GM12864 (cell line): ENCODE measurements at regions not wholly inside any gene's neighbourhood (a gene's known extent, or its start where the extent isn't known, plus 50 kb on each side); places are given as distances from the start of the nearest gene placed in this dataset.

Experiments
- DNase-seq: peaks from one replicate; pipeline ENCODE4 v3.0.0-alpha.2; 2011; ENCODE audit warnings: low read depth
- H3K4me3 ChIP-seq: 2 replicates; pipeline ENCODE4 v1.5.1; 2011; ENCODE audit warnings: mild to moderate bottlenecking, low read depth, low read length, control low read depth
- TF ChIP-seq, protein P1 (sequence below): IDR thresholded peaks from 2 replicates; pipeline ENCODE4 v1.5.1; 2011; ENCODE audit warnings: low read depth, mild to moderate bottlenecking, moderate library complexity, low read length, control low read depth, inconsistent platforms; ENCODE audit errors: missing control alignments

DNA sequence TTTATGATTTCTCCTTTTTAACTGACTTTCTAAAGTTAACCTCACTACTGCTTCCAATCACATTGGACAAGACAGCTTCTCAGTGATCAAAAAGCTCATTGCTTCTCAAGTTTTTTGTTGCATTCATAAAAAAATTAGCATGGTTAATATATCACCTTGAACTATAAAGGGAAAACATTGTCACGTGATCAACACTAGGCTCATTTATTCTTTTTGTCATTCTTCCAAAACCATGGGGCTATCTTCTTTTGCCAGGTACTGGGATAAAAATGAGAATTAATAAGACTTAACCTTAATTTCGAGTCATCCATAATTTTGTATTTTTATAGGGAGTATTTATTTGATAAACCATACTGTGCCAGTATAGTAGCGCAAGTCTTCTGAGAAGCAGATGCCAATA is 1105.9 kb upstream of the TENM3 start:
- no peak for DNase-seq

DNA sequence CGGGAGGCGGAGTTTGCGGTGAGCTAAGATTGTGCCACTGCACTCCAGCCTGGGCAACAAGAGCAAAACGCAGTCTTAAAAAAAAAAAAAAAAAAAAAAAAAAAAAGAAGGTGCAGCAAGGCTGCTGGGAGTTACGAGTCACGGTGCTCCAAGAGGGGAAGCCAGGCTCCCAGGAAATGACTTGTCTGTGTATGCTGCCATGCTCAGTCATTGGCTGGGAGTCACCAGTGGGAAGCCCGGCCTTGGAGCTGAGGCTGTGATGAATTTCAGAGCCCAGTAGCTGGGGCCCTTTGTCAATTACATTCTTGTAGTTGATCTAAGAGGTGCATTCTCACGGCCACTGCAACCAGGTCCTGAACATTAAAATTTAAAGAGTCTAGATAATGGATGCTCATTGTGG is 1105.1 kb upstream of the TENM3 start:
- no peak for DNase-seq

More for the DNA sequence above, 1105.9 kb upstream of the TENM3 start:
- TF ChIP-seq, protein P1, sequence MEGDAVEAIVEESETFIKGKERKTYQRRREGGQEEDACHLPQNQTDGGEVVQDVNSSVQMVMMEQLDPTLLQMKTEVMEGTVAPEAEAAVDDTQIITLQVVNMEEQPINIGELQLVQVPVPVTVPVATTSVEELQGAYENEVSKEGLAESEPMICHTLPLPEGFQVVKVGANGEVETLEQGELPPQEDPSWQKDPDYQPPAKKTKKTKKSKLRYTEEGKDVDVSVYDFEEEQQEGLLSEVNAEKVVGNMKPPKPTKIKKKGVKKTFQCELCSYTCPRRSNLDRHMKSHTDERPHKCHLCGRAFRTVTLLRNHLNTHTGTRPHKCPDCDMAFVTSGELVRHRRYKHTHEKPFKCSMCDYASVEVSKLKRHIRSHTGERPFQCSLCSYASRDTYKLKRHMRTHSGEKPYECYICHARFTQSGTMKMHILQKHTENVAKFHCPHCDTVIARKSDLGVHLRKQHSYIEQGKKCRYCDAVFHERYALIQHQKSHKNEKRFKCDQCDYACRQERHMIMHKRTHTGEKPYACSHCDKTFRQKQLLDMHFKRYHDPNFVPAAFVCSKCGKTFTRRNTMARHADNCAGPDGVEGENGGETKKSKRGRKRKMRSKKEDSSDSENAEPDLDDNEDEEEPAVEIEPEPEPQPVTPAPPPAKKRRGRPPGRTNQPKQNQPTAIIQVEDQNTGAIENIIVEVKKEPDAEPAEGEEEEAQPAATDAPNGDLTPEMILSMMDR: no peak
- H3K4me3 ChIP-seq: no peak overlapping the region

DNA sequence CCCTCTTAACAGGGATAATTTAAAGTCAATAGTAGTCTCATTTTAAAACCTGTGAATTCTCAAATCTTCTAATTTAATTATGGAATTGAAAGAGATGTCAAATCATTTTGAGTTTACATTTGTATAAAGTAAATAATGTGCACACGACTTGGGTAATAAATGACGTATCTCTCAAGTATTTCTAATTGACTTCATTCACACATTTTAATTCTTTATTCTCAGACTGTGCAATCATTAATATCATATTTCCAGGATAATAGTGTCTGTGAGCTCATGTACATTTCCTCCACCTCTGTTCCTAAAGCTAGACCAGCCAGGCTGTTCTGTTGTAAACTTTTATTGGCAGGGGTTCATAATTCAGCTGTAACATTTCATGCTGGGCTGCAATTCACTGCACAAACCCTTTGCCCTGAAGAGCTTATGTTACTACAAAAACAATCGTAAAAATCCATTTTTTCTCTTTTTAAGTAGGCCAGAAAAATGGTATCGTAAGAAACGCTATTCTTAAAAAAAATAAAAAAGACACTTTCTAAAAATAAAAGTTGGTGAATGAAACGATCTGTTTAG is 1103.1 kb upstream of the TENM3 start:
- DNase-seq: no peak
- no peak overlapping the region for H3K4me3 ChIP-seq
- TF ChIP-seq, protein P1: no peak

More for the DNA sequence above, 1105.1 kb upstream of the TENM3 start:
- TF ChIP-seq, protein P1: no peak
- no peak overlapping the region for H3K4me3 ChIP-seq

DNA sequence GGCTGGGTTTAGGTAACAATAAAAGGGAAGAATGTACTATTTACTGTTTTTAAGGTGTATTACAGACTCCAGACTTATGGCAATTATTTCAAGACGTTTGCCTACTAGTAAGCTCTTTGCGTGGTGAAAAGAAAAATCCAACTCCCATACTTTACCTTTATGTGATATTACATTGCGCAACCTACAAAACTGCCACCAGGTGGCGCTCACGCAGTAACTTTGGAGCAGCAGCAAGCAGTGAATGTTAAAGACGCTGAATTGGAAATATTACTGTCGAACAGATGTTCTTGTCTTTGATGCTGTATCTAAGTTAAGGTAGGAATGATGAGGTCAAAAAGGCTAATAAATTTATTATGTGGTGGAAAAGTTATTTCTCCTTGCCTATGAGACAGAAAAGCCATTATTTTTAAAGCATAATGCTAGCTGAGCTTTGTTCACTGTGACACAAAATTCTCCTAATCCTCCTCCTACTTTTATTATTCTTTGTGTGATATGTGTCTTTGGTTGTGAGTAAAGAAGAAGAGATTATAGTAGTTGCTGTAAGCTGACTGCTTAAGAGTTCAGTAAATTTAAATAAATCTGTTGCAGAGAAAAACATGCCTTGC is 1099.8 kb upstream of the TENM3 start:
- peak; percentile 16 for DNase-seq
- H3K4me3 ChIP-seq: no peak overlapping the region
- TF ChIP-seq, protein P1: peak; percentile 82

DNA sequence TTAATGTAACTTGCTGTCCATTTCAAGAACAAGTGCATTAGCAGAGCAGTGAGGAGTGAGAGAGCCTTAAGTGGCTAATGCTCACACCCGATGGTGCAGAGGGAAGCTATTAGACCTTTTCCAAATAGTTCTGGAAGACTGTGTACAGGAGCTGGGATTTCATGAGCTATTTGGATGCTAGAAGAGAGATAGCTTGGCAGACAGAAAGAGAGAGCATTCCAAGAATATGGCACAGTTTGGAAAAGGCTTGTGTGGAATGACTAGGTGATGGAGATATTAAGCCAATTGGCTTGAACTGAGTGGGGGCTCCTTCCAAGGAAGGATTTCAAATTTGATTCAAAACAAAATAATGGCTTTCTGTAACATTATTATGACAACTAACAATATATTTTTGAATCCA is 1097.2 kb upstream of the TENM3 start:
- DNase-seq: no peak
- TF ChIP-seq, protein P1: no peak
- no peak overlapping the region for H3K4me3 ChIP-seq

DNA sequence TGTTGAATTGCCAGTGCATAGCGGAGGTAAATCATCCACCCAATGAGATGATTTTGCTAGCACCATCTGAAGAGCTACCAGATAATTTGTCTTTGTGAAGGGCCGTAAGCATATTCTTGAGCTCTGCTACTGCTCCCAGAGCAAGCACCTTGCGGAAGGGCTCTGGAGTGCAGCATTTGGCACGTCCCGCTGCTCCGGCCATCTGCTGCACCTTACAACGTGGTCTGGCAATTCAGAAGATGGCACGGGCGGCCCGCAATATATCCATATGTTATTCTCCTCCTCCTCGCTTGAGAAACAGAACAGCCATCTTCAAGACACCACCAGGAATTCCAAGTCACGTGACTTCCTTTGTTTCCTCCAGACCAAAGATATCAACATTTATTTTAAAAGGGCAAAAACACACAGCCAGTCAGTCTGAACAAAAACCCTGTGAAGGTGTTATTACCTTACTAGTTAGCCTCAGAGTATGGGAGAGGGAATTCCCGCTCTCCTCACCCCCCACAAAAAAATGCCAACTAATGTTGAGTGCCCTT is 1095.7 kb upstream of the TENM3 start:
- H3K4me3 ChIP-seq: no peak overlapping the region
- no peak for DNase-seq
- TF ChIP-seq, protein P1: no peak

DNA sequence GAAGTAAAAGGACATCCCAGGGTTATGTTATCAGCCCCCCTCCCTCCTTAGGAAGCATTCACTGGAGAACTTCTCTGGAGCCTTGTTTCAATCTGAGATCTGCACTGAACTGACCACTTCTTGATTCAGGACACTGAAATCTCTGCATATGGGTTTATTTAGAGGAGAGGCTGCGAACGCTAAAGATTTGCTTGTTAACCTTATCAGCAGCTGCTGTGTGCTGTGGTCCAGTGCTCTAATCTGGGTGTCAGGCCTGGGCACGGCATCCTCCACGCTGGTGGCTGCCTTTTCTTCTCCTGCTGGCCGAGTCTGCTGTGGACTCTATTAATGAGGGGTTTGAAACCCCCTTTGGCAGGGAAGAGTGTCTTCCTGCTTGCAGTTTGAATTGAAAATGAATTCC is 1094.7 kb upstream of the TENM3 start:
- no peak overlapping the region for H3K4me3 ChIP-seq
- TF ChIP-seq, protein P1: no peak
- no peak for DNase-seq
